ENCODE measurements at regions not wholly inside any gene's neighbourhood (a gene's known extent, or its start where the extent isn't known, plus 50 kb on each side); places are given as distances from the start of the nearest gene placed in this dataset.
A peak's percentile ranks its signal among the peaks of the same experiment; 100 is the strongest.

- no peak for DNase-seq
- H3K9me3 Mint-ChIP-seq: peaks cover 18% of the 10 kb centered on the region
- no peak overlapping the region for H3K4me3 Mint-ChIP-seq
- TF ChIP-seq, protein P1, sequence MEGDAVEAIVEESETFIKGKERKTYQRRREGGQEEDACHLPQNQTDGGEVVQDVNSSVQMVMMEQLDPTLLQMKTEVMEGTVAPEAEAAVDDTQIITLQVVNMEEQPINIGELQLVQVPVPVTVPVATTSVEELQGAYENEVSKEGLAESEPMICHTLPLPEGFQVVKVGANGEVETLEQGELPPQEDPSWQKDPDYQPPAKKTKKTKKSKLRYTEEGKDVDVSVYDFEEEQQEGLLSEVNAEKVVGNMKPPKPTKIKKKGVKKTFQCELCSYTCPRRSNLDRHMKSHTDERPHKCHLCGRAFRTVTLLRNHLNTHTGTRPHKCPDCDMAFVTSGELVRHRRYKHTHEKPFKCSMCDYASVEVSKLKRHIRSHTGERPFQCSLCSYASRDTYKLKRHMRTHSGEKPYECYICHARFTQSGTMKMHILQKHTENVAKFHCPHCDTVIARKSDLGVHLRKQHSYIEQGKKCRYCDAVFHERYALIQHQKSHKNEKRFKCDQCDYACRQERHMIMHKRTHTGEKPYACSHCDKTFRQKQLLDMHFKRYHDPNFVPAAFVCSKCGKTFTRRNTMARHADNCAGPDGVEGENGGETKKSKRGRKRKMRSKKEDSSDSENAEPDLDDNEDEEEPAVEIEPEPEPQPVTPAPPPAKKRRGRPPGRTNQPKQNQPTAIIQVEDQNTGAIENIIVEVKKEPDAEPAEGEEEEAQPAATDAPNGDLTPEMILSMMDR (IDR thresholded peaks at IDR 0.05): no peak
- no peak overlapping the region for H3K27ac Mint-ChIP-seq
- H3K27me3 Mint-ChIP-seq (ENCODE audit: low read depth, poor library complexity): no peaks in the 10 kb centered on the region
- H3K4me1 Mint-ChIP-seq: peaks cover 21% of the 10 kb centered on the region
- no peaks in the 10 kb centered on the region for H3K36me3 Mint-ChIP-seq (ENCODE audit: low read depth)
Observed at GRCh38 chr2:152240559-152241231, 65.1 kb upstream of the STAM2 start.

DNA sequence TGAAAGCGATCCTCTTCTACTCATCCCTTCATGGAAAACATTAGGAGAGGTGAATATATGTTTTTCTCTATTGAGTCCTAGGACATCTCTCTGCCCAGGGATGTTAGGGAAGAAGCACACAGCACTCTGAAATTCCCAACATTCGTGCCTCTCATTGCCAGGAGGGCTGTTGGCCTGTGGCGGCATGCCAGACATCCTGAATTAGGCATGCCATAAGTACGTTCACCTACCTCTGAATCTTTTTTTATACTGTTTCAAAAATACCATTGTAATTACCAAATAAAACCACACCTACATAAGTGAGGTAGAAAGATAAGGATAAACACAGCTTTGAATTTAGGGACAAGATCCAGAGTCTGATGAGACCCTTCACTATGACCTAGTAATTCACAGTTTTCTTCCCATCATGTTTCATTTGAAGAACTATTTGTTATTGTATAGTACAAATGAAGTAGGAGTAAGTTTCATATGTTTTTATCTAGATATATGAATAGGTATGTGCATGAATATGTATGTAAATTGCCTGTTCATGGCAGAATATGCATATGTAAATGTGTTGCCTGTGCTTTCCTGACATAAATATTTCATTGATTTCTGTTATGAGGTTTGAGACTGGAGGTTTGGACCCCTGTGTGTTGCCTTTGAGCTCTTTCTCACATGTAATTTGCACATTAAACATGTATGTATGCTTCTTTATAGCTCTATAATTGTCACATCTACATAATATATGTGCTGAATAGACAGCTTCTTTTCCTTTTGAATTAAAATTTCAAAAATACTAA lies 66.6 kb upstream of the STAM2 start:
- Mint-ChIP-seq H3K27ac (no peak overlapping the region), H3K27me3 (ENCODE audit: low read depth, poor library complexity) (no peaks in the 10 kb centered on the region), H3K4me3 (no peak overlapping the region), H3K4me1 (peaks cover 25% of the 10 kb centered on the region), H3K36me3 (ENCODE audit: low read depth) (no peaks in the 10 kb centered on the region), H3K9me3 (peaks cover 18% of the 10 kb centered on the region)
- TF ChIP-seq, protein P1 (IDR thresholded peaks at IDR 0.05): no peak
- DNase-seq: no peak

DNA sequence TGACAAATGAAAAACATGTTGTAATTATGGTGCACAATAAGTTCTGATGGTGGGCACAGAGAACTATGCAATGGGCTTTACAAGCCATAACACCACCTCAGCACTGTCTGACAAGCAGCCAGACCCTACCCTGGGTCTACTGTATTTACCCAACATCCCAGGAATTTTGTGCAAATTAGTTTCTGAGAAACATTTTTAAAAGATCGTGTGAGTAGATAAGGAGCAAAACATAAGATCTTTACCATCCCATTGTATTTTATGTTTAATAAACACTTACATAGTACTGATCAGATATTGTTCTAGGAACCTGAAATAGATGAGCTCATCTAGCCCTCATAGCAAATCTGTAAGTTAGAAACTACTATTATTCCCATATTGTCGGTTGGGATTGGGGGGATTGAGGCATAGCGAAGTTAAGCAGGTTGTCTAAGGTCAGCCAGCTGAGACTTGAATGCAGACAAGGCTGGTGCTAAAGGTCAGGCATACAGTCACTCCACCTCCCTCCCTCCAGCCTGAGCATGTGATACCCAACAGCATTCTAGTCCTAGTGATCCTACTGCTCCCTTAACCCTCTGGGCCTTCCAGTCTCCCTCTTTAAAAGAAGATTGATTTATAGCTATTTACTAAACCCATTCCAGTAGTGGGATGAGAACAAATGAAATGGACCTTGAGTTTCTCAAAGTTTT lies 67.4 kb upstream of the STAM2 start:
- Mint-ChIP-seq H3K27ac (no peak overlapping the region), H3K27me3 (ENCODE audit: low read depth, poor library complexity) (no peaks in the 10 kb centered on the region), H3K4me3 (no peak overlapping the region), H3K4me1 (peaks cover 25% of the 10 kb centered on the region), H3K9me3 (peaks cover 18% of the 10 kb centered on the region), H3K36me3 (ENCODE audit: low read depth) (no peaks in the 10 kb centered on the region)
- no peak for DNase-seq
- TF ChIP-seq, protein P1 (IDR thresholded peaks at IDR 0.05): no peak

DNA sequence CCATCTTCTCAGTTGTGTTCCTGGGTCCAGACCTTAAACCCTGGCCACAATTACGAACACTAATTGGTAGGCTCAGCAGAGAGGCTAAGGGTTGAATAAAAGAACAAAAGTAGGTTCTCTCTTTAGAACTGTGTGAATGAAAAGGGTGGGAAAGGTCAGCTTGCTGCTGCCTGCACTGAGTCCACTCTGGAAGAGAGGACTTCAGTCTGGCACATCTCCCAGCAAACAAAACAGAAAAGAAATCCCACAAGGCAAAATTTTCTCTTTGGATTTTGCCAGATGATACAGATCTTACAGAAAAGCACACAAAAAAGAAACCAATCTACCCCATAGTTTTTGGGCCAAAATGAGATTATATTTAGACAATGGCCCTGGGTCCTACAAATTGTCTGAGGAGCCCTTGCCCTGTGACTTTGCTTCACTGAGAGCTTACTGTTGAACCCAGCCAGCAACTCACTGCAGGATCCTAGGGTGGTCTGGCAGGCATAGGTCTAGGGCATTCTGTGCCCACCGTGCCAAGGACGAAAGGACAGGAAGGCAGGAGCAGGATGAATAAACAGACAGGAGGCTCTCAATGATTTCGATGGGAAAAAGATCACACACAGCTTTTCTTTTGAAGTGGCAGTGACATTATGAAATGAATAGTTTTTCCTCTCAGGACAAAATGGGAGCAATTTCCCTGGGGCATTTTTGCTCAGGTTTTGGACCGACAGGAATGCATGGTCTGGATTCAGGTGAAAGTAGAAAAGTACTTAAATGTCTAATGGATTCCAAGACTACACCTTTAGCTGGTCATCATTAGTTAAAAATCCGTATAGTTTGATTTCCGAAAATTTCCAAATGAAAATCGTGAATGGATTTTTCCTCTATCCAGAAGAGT lies 68.4 kb upstream of the STAM2 start:
- TF ChIP-seq, protein P1 (IDR thresholded peaks at IDR 0.05): no peak
- Mint-ChIP-seq H3K4me3 (no peak overlapping the region), H3K27me3 (ENCODE audit: low read depth, poor library complexity) (no peaks in the 10 kb centered on the region), H3K27ac (peak overlapping the region; percentile 48), H3K9me3 (peaks cover 18% of the 10 kb centered on the region), H3K4me1 (peaks cover 25% of the 10 kb centered on the region), H3K36me3 (ENCODE audit: low read depth) (no peaks in the 10 kb centered on the region)
- no peak for DNase-seq

GRCh38 chr2:152245653-152246052 lies 70.1 kb upstream of the STAM2 start:
- H3K27me3 Mint-ChIP-seq (ENCODE audit: low read depth, poor library complexity): no peaks in the 10 kb centered on the region
- DNase-seq: no peak
- no peak overlapping the region for H3K4me3 Mint-ChIP-seq
- TF ChIP-seq, protein P1 (IDR thresholded peaks at IDR 0.05): no peak
- no peaks in the 10 kb centered on the region for H3K36me3 Mint-ChIP-seq (ENCODE audit: low read depth)
- peaks cover 10% of the 10 kb centered on the region for H3K9me3 Mint-ChIP-seq
- H3K4me1 Mint-ChIP-seq: peaks cover 25% of the 10 kb centered on the region
- H3K27ac Mint-ChIP-seq: no peak overlapping the region

Measured in nephron progenitor cell (in vitro differentiated cells).